Esophagus muscularis mucosa (tissue), 3 donors: ENCODE measurements at regions not wholly inside any gene's neighbourhood (a gene's known extent, or its start where the extent isn't known, plus 50 kb on each side); places are given as distances from the start of the nearest gene placed in this dataset.
"Not testable (repeated sequence)": the region's sequence is repeated elsewhere in the genome, so short reads cannot be mapped to it uniquely, and the experiment has no call there.

Source experiments
- CTCF ChIP-seq, 3 experiments: fragments of 200-600 bp in 2 of 3; fragments of 450-650 bp in 1 of 3; sonication (generic) in 2 of 3; IDR thresholded peaks; one replicate each; pipeline ENCODE4 v1.5.1; 2017 to 2019; ENCODE audit warnings: antibody characterized with exemption in 3 of 3, mild to moderate bottlenecking in 2 of 3, moderate library complexity in 1 of 3
- POLR2A ChIP-seq: fragments of 450-650 bp; IDR thresholded peaks from one replicate; pipeline ENCODE4 v1.6.1; 2017; ENCODE audit warnings: antibody characterized with exemption, moderate library complexity, mild to moderate bottlenecking, low read depth
- POLR2AphosphoS5 ChIP-seq, 2 donors: sonication (generic); formaldehyde crosslinking; IDR thresholded peaks; one replicate each; pipeline ENCODE4 v1.6.1; 2017; ENCODE audit warnings: antibody characterized with exemption in 2 of 2

- TF ChIP-seq CTCF (IDR thresholded peaks at IDR 0.05); POLR2AphosphoS5 (IDR thresholded peaks at IDR 0.05); POLR2A: not testable (repeated sequence)
Measured at GRCh38 chr18:977327-977726, 72.7 kb downstream of the ADCYAP1 start.
